MM.1S (cell line): ENCODE measurements at regions not wholly inside any gene's neighbourhood (a gene's known extent, or its start where the extent isn't known, plus 50 kb on each side); places are given as distances from the start of the nearest gene placed in this dataset.

ENCODE experiments used
- EZH2 ChIP-seq: fragments of 300-600 bp; sonication (generic); optimal IDR thresholded peaks from 2 replicates; pipeline ENCODE3; 2017; ENCODE audit warnings: low read depth, mild to moderate bottlenecking, antibody characterized with exemption, low read length, mixed read lengths
- EZH2phosphoT487 ChIP-seq: fragments of 300-600 bp; sonication (generic); IDR thresholded peaks from 2 replicates; pipeline ENCODE4 v1.6.1; 2018; ENCODE audit warnings: antibody characterized with exemption, low read length
- TF ChIP-seq, protein P1 (sequence below): fragments of 300-600 bp; sonication (generic); IDR thresholded peaks from 2 replicates; pipeline ENCODE4 v1.5.1; 2016; ENCODE audit warnings: antibody characterized with exemption, low read length, mixed read lengths

DNA sequence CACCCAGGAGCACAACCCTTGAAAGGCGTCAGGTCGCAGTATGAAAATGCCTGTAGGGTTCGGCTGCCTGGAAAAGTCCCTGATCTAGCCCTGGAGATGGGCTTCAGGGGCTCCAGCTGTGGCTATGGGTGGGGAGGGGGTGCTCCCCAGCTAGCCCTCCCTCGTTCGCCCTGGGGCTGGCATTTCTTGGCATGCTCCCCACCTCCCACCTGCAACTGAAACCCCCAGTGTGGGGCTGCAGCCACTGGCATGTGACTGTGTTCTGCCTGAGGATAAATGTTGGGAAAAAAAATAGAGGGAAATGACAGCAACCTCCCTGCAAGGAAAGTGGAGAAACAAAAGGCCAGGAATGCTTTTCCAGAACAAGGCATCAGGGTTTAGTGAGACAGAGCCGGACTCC lies 109.2 kb downstream of the COPS8 start:
- TF ChIP-seq, protein P1, sequence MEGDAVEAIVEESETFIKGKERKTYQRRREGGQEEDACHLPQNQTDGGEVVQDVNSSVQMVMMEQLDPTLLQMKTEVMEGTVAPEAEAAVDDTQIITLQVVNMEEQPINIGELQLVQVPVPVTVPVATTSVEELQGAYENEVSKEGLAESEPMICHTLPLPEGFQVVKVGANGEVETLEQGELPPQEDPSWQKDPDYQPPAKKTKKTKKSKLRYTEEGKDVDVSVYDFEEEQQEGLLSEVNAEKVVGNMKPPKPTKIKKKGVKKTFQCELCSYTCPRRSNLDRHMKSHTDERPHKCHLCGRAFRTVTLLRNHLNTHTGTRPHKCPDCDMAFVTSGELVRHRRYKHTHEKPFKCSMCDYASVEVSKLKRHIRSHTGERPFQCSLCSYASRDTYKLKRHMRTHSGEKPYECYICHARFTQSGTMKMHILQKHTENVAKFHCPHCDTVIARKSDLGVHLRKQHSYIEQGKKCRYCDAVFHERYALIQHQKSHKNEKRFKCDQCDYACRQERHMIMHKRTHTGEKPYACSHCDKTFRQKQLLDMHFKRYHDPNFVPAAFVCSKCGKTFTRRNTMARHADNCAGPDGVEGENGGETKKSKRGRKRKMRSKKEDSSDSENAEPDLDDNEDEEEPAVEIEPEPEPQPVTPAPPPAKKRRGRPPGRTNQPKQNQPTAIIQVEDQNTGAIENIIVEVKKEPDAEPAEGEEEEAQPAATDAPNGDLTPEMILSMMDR = no peak
- TF ChIP-seq EZH2 (no peak), EZH2phosphoT487 (no peak)
